ENCODE measurements at regions not wholly inside any gene's neighbourhood (a gene's known extent, or its start where the extent isn't known, plus 50 kb on each side); places are given as distances from the start of the nearest gene placed in this dataset.

DNA sequence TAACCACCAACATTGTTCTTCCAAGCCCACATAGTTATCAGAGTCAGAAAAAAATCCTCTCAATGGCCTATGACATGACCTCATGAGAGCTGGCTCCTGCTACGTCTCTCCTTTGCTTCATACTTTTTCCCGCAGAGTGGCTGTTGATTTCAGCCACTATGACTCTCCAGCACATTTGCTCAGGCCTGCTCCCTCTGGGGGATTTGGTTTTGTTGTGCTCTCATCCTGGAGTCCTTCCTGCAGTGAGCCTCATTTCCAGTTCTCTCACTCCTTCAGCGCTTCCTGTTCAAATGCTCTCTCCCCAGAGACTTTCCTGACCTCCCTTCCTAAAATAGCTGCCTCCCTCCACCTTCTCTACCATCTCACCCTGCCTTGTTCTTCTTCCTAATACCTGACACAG lies 72.0 kb upstream of the USP29 start:
- TF ChIP-seq CTCF (conservative IDR thresholded peaks at IDR 0.05) (no peak), ZFX (IDR thresholded peaks at IDR 0.05) (no peak)

Data from C4-2B (cell line).